AG04450 (cell line): ENCODE measurements at regions not wholly inside any gene's neighbourhood (a gene's known extent, or its start where the extent isn't known, plus 50 kb on each side); places are given as distances from the start of the nearest gene placed in this dataset.

ENCODE experiments used
- CTCF ChIA-PET: fragments of 300-600, 350-600 bp; formaldehyde crosslinking; extraction: SDS; loops from one replicate; lab custom pipeline; 2022; ENCODE audit warnings: antibody characterized with exemption, inconsistent platforms; lab: Charles Lee
- POLR2A ChIA-PET: fragments of 350-600 bp; formaldehyde crosslinking; extraction: SDS; loops from one replicate; lab custom pipeline; 2021; ENCODE audit warnings: antibody characterized with exemption, inconsistent platforms; lab: Yijun Ruan, JAX
- DNase-seq: peaks from one replicate; pipeline ENCODE4 v3.0.0-alpha.2; 2011; ENCODE audit warnings: low read depth, low spot score
- H3K27ac ChIP-seq: one replicate; pipeline ENCODE4 v1.5.1; 2012; ENCODE audit warnings: low read depth, low read length, control low read depth
- H3K27me3 ChIP-seq: one replicate; pipeline ENCODE4 v1.6.0; 2012; ENCODE audit warnings: low read length; ENCODE audit not compliant: control insufficient read depth, insufficient read depth
- H3K4me3 ChIP-seq: 2 replicates; pipeline ENCODE4 v1.5.1; 2011; ENCODE audit warnings: mild to moderate bottlenecking, low read depth, low read length, control low read depth
- H3K9me3 ChIP-seq: 2 replicates; pipeline ENCODE4 v1.5.1; 2012; ENCODE audit warnings: low read length; ENCODE audit not compliant: control insufficient read depth, insufficient read depth
- CTCF ChIP-seq: IDR thresholded peaks from 2 replicates; pipeline ENCODE4 v1.5.1; 2011; ENCODE audit warnings: low read depth, low read length, control low read depth, inconsistent platforms

- CTCF ChIA-PET: no interaction called here
These were observed 168.6 kb upstream of the KCNK2 start for GRCh38 chr1:214913966-214914365.

GRCh38 chr1:214917081-214917635 is 165.4 kb upstream of the KCNK2 start:
- no peak overlapping the region for H3K27ac ChIP-seq
- ChIA-PET CTCF (no interaction called here), POLR2A (no interaction called here)
- H3K9me3 ChIP-seq: no peaks in the 10 kb centered on the region; the same call in 1 of the 2 replicates
- H3K4me3 ChIP-seq: no peak overlapping the region
- no peak for DNase-seq
- no peak for TF ChIP-seq CTCF
- H3K27me3 ChIP-seq: no peaks in the 10 kb centered on the region

More at GRCh38 chr1:214913966-214914365, 168.6 kb upstream of the KCNK2 start:
- POLR2A ChIA-PET: no interaction called here
- no peak for DNase-seq
- H3K9me3 ChIP-seq: no peaks in the 10 kb centered on the region; the same call in 1 of the 2 replicates
- no peak overlapping the region for H3K4me3 ChIP-seq
- TF ChIP-seq CTCF: no peak
- H3K27me3 ChIP-seq: no peaks in the 10 kb centered on the region
- H3K27ac ChIP-seq: no peak overlapping the region

- ChIA-PET POLR2A (no interaction called here), CTCF (no interaction called here)
- H3K9me3 ChIP-seq: no peaks in the 10 kb centered on the region; the same call in 1 of the 2 replicates
- no peak overlapping the region for H3K27ac ChIP-seq
- DNase-seq: no peak
- H3K27me3 ChIP-seq: no peaks in the 10 kb centered on the region
- TF ChIP-seq CTCF: no peak
- no peak overlapping the region for H3K4me3 ChIP-seq
These were observed 163.8 kb upstream of the KCNK2 start for GRCh38 chr1:214918745-214919144.

- ChIA-PET POLR2A (interaction anchor here (0.6 kb wide), 1 partner anchor 26 kb away, joined by 4 read pairs; no protein-coding TSS in a partner anchor), CTCF (interaction anchor here (0.7 to 1.4 kb wide), 2 partner anchors 18 to 413 kb away, joined by 3 to 5 read pairs; no protein-coding TSS in a partner anchor)
- no peak for DNase-seq
- no peaks in the 10 kb centered on the region; the same call in 1 of the 2 replicates for H3K9me3 ChIP-seq
- no peak overlapping the region for H3K27ac ChIP-seq
- no peak for TF ChIP-seq CTCF
- H3K27me3 ChIP-seq: no peaks in the 10 kb centered on the region
- no peak overlapping the region for H3K4me3 ChIP-seq
These were observed 162.2 kb upstream of the KCNK2 start for GRCh38 chr1:214920337-214920736.

- Histone ChIP-seq H3K27me3 (no peaks in the 10 kb centered on the region), H3K27ac (no peak overlapping the region), H3K9me3 (no peaks in the 10 kb centered on the region), H3K4me3 (no peak overlapping the region)
- CTCF ChIA-PET: no interaction called here
- POLR2A ChIA-PET: no interaction called here
- no peak for TF ChIP-seq CTCF
- DNase-seq: no peak
These were observed 159.1 kb upstream of the KCNK2 start for GRCh38 chr1:214923278-214923915.
